ENCODE measurements at regions not wholly inside any gene's neighbourhood (a gene's known extent, or its start where the extent isn't known, plus 50 kb on each side); places are given as distances from the start of the nearest gene placed in this dataset.

GRCh38 chr13:80052286-80052685 is 288.6 kb downstream of the SPRY2 start:
- H3K9me2 ChIP-seq (ENCODE audit: insufficient read depth): no peaks in the 10 kb centered on the region
- intact Hi-C loops (cut with micrococcal nuclease): no loop called here
- POLR2A ChIA-PET: no interaction called here
- no peak overlapping the region for H3K9ac ChIP-seq (ENCODE audit: low read length)
- H2AFZ ChIP-seq (ENCODE audit: low read depth, low read length, poor library complexity, severe bottlenecking): no peak overlapping the region
- H3K36me3 ChIP-seq (ENCODE audit: control insufficient read depth in 1 of 2, insufficient read depth in 2 of 2, low read length in 2 of 2): no peaks in the 10 kb centered on the region
- DNase-seq (ENCODE audit: low read depth, low spot score): no peak
- CTCF ChIA-PET: no interaction called here
- no TSS peak for BruUV-seq (replicated peaks)
- no peaks in the 10 kb centered on the region for H4K20me1 ChIP-seq (ENCODE audit: insufficient read depth)
- no peak for ATAC-seq
- no peak for TF ChIP-seq CTCF (IDR thresholded peaks at IDR 0.05 in 2 of 3, conservative IDR thresholded peaks at IDR 0.05 in 1 of 3; ENCODE audit: borderline replicate concordance in 1 of 3, insufficient read depth in 1 of 3, low read depth in 2 of 3, low read length in 2 of 3)
- no peak for TF ChIP-seq EZH2 (IDR thresholded peaks at IDR 0.05)
- no peak overlapping the region for H3K4me2 ChIP-seq (ENCODE audit: low read length)
- no peaks in the 10 kb centered on the region for H3K79me2 ChIP-seq (ENCODE audit: insufficient read depth, low read length)
- H3K27me3 ChIP-seq (ENCODE audit: insufficient read depth, low read length): no peaks in the 10 kb centered on the region
- RAD21 ChIA-PET (ENCODE audit: low non-redundant PET in 1 of 2, low total read pairs in 2 of 2, uncharacterized antibody in 2 of 2, unreplicated experiment in 2 of 2): no interaction called here
- peaks cover 0 to 8% of the 10 kb centered on the region in 2 experiments; a peak in 2 of 4 replicates for H3K4me1 ChIP-seq (ENCODE audit: control insufficient read depth in 1 of 2, insufficient read depth in 2 of 2, low read length in 2 of 2)
- no peak overlapping the region for H3K27ac ChIP-seq (ENCODE audit: low read depth, low read length)
- H3K9me3 ChIP-seq (ENCODE audit: control insufficient read depth in 1 of 2, insufficient read depth in 1 of 2, low read depth in 1 of 2, low read length in 2 of 2): no peaks in the 10 kb centered on the region
- no peak overlapping the region for H3K4me3 ChIP-seq (replicated peaks in 1 of 2; ENCODE audit: low read depth in 1 of 2, low read length in 2 of 2)

- Histone ChIP-seq H3K9ac (ENCODE audit: low read length) (no peak overlapping the region), H3K36me3 (ENCODE audit: control insufficient read depth in 1 of 2, insufficient read depth in 2 of 2, low read length in 2 of 2) (no peaks in the 10 kb centered on the region), H3K9me2 (ENCODE audit: insufficient read depth) (no peaks in the 10 kb centered on the region), H4K20me1 (ENCODE audit: insufficient read depth) (no peaks in the 10 kb centered on the region), H3K27ac (ENCODE audit: low read depth, low read length) (no peak overlapping the region), H3K27me3 (ENCODE audit: insufficient read depth, low read length) (no peaks in the 10 kb centered on the region), H3K4me3 (replicated peaks in 1 of 2; ENCODE audit: low read depth in 1 of 2, low read length in 2 of 2) (no peak overlapping the region), H3K79me2 (ENCODE audit: insufficient read depth, low read length) (no peaks in the 10 kb centered on the region), H3K4me2 (ENCODE audit: low read length) (no peak overlapping the region), H3K4me1 (ENCODE audit: control insufficient read depth in 1 of 2, insufficient read depth in 2 of 2, low read length in 2 of 2) (peaks cover 0 to 8% of the 10 kb centered on the region in 2 experiments; a peak in 2 of 4 replicates), H2AFZ (ENCODE audit: low read depth, low read length, poor library complexity, severe bottlenecking) (no peak overlapping the region), H3K9me3 (ENCODE audit: control insufficient read depth in 1 of 2, insufficient read depth in 1 of 2, low read depth in 1 of 2, low read length in 2 of 2) (no peaks in the 10 kb centered on the region)
- CTCF ChIA-PET: no interaction called here
- intact Hi-C loops (cut with micrococcal nuclease): no loop called here
- no peak for DNase-seq (ENCODE audit: low read depth, low spot score)
- TF ChIP-seq JUND (IDR thresholded peaks at IDR 0.05): no peak
- TF ChIP-seq ZFX (IDR thresholded peaks at IDR 0.05): no peak
- TF ChIP-seq ATF3 (IDR thresholded peaks at IDR 0.05): no peak
- no peak for TF ChIP-seq CEBPB (IDR thresholded peaks at IDR 0.05; ENCODE audit: low read depth)
- TF ChIP-seq, protein P1, sequence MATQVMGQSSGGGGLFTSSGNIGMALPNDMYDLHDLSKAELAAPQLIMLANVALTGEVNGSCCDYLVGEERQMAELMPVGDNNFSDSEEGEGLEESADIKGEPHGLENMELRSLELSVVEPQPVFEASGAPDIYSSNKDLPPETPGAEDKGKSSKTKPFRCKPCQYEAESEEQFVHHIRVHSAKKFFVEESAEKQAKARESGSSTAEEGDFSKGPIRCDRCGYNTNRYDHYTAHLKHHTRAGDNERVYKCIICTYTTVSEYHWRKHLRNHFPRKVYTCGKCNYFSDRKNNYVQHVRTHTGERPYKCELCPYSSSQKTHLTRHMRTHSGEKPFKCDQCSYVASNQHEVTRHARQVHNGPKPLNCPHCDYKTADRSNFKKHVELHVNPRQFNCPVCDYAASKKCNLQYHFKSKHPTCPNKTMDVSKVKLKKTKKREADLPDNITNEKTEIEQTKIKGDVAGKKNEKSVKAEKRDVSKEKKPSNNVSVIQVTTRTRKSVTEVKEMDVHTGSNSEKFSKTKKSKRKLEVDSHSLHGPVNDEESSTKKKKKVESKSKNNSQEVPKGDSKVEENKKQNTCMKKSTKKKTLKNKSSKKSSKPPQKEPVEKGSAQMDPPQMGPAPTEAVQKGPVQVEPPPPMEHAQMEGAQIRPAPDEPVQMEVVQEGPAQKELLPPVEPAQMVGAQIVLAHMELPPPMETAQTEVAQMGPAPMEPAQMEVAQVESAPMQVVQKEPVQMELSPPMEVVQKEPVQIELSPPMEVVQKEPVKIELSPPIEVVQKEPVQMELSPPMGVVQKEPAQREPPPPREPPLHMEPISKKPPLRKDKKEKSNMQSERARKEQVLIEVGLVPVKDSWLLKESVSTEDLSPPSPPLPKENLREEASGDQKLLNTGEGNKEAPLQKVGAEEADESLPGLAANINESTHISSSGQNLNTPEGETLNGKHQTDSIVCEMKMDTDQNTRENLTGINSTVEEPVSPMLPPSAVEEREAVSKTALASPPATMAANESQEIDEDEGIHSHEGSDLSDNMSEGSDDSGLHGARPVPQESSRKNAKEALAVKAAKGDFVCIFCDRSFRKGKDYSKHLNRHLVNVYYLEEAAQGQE (IDR thresholded peaks at IDR 0.05; ENCODE audit: low read depth): no peak
- TF ChIP-seq SP1 (IDR thresholded peaks at IDR 0.05; ENCODE audit: low read depth): no peak
- no peak for TF ChIP-seq RAD21 (IDR thresholded peaks at IDR 0.05; ENCODE audit: low read depth)
- TF ChIP-seq, protein P2, sequence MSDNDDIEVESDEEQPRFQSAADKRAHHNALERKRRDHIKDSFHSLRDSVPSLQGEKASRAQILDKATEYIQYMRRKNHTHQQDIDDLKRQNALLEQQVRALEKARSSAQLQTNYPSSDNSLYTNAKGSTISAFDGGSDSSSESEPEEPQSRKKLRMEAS (IDR thresholded peaks at IDR 0.05): no peak
- TF ChIP-seq EZH2 (IDR thresholded peaks at IDR 0.05): no peak
- TF ChIP-seq SRF (IDR thresholded peaks at IDR 0.05; ENCODE audit: low read depth): no peak
- no peak for TF ChIP-seq POLR2A (IDR thresholded peaks at IDR 0.05; ENCODE audit: borderline replicate concordance, extremely low read depth, insufficient read depth, insufficient read length)
- no TSS peak for BruUV-seq (replicated peaks)
- POLR2A ChIA-PET: interaction anchor here (0.5 kb wide), 1 partner anchor 79 kb away, joined by 3 read pairs; no protein-coding TSS in a partner anchor
- ATAC-seq: no peak
- RAD21 ChIA-PET (ENCODE audit: low non-redundant PET in 1 of 2, low total read pairs in 2 of 2, uncharacterized antibody in 2 of 2, unreplicated experiment in 2 of 2): no interaction called here
Observed at GRCh38 chr13:80050252-80050651, 290.7 kb downstream of the SPRY2 start.
